ENCODE measurements at regions not wholly inside any gene's neighbourhood (a gene's known extent, or its start where the extent isn't known, plus 50 kb on each side); places are given as distances from the start of the nearest gene placed in this dataset.

DNA sequence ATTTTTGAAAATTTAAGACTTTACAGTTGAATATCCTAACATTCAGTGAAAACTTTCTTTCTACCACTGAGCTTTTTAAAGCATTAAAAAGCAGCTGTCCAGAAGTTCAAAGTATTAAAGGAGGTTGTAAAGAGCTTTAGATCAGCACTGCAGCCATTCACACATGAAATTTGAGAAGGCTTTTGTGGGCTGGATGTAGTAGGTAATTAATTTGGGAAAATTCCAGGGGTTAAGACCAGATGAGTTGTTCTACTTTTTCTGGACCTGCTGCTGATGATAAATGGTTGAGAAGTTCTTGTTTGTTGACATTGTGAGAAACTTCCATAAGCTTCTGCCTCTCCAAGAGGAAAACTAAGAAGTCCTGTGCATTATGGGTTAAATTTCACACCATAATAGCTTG, 1779.6 kb upstream of the PRR20A start:
- FAIRE-seq: no peak

DNA sequence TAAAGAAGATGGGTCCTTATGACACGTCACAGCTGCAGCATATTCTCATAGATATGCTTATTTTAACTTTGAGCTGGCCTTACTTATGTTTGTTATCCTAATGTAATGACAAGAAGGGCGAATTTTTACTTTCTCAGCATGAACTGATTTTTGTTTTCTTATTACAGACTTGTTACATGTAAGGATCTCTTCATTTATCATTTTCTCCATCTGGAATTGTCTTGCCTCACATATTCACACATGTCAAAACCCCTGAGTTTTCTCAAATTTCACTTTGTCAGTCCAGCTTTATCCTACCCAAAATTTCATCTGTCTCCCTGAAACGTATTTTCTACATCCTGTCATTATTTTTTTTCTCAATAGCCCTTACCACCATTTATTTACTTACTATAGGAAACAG, 1774.0 kb upstream of the PRR20A start:
- FAIRE-seq: no peak
- DNase-seq (ENCODE audit: insufficient read length, low spot score): no peak

More for the DNA sequence above, 1779.6 kb upstream of the PRR20A start:
- no peak for DNase-seq (ENCODE audit: insufficient read length, low spot score)

DNA sequence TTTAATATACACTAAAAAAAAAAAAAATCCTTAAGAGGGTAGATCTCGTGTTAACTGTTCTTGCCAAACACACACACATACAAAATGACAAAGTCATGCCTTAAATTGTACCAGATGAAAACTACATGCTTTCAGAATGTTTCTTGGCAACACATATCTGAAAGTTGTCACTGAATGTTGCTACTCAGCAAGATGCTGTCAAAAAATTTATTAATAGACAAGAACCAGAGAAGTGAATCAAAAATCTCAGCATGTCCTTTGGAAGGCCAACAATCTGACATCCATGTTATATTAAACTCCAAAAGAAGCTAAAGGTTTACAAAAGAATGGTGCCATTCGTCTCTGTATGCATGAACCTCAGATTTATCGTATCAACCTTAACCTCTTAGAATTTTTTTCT, 1746.2 kb upstream of the PRR20A start:
- DNase-seq (ENCODE audit: insufficient read length, low spot score): no peak
- no peak for FAIRE-seq

DNA sequence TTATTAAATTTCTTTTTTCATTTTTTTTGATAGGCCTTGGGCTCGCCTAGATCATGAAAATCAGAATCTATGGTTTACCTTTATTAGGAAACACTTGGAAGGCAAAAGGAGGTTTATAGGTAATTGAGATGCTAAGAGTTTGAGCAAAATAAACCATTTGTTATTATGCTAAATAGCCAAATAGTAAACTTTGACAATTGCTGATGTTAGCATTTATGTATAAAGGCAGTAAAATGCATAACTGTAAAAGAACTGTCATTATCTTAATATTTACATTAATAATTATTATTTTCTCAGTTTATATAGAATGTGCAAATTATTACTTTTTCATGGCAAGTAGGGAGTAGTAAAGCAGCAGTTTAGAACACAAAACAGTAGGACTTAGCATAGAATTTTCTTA, 1737.8 kb upstream of the PRR20A start:
- no peak for FAIRE-seq
- no peak for DNase-seq (ENCODE audit: insufficient read length, low spot score)

DNA sequence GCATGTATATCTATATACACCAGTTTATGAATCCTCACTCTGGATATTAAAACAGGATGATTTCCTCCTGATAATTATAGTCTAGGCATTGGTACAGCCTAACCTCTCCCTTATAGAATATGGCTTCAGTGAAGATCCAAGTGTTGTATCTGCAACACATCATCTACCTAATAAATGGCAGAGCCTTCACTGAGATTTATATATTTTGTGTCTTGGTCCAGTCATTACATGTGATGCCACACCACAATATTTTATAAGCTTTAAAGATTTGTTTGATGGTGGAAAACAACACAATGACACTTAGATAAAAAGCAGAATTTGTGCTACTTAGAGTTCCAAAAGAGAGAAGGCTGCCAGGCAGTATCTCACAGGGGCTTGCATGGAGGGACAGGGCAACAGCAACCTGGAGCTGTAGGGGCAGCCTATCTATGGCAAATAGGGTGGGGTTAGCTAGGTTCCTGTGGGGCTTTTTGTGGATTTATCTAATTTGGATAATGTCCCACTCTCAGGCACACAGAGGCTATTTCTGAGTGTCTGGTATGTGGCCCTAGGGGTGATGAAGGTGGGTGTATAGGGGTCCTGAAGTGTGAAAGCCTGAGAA, 1736.7 kb upstream of the PRR20A start:
- FAIRE-seq (no peak), DNase-seq (ENCODE audit: insufficient read length, low spot score) (no peak)

DNA sequence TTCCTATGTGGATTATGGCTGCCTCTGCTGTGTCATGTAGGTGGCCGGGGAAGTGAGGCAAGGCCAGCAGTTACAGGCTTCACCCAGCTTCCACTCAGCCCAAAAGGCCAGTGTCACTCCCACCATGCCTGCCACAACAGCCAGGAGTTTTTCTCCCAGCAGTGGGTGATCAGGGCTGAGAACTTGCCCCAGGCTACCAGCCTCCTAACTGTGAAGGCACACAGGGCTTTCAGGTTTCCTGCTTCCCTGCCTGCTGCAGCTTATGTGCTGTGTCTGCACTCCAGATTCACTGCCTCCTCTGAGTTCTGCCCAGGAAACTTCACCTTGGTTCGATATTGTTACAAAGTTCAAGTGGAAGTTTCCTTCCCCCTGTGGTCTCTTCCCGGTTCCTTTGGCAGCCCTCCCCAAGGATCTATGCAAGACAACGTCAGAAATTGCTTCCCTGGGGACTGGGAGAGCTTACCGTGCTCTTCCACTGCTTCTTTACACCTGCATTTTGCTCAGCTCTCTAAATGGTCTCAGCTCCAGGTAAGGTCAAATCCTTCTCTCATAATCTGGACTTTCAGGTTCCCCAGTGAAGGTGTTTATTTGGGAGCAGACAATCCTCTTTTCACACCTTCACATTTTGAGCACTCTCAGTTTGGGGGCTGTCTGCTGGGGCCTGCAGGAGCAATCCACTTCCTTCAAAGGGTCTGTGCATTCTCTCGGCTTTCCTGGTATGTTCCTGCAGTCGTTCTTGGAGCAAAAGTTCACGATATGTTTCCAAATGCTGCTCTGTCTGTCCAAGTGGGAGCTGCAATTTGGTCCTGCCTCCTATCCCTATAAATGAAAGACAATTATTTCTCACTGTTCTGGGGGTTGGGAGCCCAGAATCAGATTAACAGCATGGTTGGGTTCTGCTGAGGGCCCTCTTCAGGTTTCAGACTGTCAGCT, 1730.1 kb upstream of the PRR20A start:
- FAIRE-seq: no peak
- no peak for DNase-seq (ENCODE audit: insufficient read length, low spot score)

DNA sequence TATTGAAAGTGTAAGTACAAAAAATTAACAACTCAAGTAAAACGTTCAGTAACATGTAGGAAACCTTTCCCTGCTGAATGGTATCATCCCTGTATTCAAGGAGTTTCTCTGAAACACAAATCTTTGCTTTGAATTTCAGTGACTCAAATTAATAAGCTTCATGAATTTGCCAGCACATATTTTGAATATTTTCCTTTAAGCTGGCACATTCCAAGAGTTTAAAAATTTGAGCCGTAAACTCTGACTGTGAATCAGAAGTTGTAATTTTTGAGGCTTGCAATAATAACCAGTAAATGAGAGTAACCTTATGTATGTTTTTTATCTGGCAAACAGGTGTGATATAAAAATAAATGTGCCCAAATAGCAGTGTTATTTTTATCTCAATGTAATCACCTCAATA, 1722.6 kb upstream of the PRR20A start:
- FAIRE-seq: no peak

DNA sequence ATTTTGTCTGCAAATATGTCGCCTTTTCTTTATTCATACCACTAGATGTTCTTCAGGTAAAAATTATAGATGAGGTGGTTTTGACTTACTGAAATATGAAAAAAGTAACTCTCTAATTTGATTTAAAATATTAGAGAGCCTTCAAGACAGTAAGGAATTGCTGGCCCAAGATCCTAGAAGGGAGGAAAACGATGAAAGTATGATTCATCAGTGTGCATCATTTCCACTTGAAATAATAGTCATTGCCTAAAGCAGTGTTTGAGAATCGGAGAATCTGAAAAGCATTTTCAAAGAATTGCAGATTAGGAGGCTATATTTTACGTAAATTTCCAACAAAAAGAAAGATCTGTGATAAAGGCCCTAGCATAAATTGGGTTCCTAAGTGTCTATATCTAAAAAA, 1707.9 kb upstream of the PRR20A start:
- DNase-seq (ENCODE audit: insufficient read length, low spot score) (no peak), FAIRE-seq (no peak)

More for the DNA sequence above, 1722.6 kb upstream of the PRR20A start:
- DNase-seq (ENCODE audit: insufficient read length, low spot score): no peak

DNA sequence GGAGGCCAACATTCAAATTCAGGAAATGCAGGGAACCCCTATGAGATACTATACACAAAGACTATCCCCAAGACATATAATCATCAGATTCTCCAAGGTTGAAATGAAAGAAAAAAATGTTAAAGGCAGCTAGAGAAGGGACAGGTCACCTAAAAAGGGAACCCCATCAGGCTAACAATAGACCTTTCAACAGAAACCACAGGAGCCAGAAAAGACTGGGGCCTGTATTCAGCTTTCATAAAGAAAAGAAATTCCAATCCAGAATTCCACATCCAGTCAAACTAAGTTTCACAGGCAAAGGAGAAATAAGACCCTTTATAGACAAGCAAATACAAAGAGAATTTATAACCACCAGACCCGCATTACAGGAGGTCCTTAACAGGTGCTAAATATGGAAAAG, 1703.6 kb upstream of the PRR20A start:
- FAIRE-seq (no peak), DNase-seq (ENCODE audit: insufficient read length, low spot score) (no peak)

DNA sequence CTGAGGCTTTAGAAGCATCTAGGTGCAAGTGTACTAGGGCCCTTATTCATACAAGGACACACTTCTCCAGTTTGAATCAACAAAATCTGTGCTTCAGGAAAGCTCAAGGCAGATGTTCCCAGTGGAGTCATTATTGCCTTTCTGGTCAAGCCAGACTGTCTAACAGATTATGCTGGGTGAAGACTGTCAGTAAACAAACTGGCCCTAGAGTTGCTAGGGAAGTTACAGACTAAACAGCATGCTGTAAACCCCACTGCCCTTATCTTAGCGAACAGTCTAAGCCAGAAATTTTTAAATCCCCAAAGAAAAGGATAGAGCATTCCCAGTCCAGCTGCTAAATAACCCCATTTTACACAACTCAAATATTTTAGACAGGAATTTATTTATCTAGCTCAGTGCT, 1701.3 kb upstream of the PRR20A start:
- FAIRE-seq: no peak
- no peak for DNase-seq (ENCODE audit: insufficient read length, low spot score)

DNA sequence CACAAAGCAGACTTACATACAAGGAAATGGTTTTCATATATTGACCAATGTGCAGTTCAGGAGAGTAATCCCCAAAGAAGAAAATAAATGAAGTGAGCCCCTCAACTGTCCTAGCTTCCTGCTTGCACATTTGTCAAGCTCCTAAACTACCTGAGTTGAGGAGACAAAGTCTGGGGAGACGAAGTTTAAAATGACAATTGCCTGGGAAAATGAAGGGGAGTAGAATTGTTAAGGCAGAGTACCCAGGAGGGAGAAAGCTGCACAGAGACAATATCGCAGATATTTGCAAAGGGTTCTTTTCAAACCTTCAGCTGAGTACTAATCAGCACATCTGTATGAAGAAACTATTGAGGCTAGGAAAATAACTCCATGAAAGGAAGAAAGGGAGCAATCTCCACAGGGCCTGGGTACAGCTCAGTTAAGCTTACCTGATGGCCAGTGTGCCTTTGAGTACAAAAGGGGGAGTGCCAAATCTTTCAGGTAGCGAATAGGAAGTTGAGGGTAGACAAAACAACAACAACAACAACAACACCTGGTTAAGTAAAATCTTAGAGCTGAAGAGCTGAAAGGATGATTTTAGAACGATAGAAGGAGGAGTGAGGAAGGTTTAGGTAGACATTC, 1700.1 kb upstream of the PRR20A start:
- FAIRE-seq (no peak), DNase-seq (ENCODE audit: insufficient read length, low spot score) (no peak)

DNA sequence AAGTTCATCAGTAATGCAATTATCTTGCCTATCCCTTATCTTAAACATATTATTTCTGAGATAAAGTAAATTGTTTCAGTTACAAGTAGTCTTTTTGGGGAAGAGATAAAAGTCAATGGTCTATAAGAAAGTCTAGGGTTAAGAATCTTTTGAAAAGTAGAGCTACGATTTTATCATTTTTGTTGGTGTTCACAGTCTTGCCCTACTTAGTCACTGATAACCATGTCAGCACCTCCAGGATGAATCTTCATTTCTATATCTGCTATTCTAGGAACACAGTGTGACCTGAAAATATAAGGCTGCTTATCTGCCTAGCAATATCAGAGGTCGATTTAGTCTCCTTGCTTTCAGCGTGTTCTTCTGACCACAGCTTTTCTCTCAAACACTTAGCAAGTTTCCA, 1676.5 kb upstream of the PRR20A start:
- DNase-seq (ENCODE audit: insufficient read length, low spot score) (no peak), FAIRE-seq (no peak)

DNA sequence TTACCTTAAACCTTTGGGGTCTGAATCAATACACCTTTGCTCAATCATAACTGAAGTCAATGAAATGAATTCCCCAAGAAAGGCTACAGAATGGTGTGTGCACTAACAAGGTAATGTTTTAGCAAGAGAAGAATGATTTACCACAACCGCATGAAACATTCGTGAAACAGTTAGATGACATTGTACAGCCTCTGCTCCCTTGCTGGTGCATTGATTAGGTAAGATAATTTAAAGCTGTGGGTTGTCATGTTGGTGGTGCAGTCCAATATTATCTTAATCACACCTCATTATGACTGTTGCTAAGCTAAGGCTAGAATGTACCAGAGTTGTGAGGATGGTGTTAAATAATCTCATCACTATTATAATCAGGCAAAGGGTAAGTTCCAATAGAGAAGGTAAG, 1673.2 kb upstream of the PRR20A start:
- FAIRE-seq: no peak
- DNase-seq (ENCODE audit: insufficient read length, low spot score): no peak

DNA sequence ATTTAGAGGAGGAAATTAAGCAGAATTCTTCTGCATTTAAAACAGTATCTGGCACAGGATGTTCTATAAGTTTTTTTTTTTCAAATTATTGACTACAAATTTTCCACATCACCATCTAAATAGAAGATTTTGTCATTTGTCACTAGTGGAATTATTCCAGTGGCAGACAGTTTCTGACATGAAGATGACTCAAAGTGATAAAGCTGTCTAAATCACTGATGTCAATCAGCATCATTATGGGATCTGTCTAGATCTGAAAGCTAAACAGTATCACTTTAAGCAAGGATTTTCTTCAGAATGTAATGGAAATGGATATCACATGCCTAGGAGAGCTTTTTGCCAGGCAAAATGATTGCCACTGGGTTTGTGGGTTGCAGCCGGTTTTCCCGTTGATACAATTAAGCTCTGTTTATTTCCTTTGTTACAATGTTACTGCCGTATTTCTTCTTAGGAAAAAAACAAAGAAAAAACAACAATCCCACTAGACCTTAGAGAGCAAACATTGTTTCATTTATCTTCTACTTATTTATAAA, 1657.0 kb upstream of the PRR20A start:
- DNase-seq (ENCODE audit: insufficient read length, low spot score) (no peak), FAIRE-seq (no peak)

DNA sequence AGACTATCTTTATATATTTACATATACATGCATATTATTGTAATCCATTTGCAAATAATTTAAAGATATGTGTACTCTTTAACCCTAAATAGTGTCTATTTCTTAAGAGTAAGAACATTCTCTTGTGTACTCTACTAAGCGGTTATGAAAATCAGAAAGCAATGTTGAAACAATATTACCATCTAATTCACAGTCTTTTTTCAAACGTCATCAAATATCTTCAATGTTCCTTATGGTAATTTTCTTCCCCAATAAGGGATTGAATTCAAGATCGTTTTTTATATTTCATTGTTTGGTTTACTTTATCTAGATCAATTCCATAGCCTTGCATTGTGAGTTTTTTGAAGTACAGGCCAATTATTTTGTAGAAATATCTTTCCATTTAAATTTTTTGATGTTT, 1647.4 kb upstream of the PRR20A start:
- DNase-seq (ENCODE audit: insufficient read length, low spot score) (no peak), FAIRE-seq (no peak)

DNA sequence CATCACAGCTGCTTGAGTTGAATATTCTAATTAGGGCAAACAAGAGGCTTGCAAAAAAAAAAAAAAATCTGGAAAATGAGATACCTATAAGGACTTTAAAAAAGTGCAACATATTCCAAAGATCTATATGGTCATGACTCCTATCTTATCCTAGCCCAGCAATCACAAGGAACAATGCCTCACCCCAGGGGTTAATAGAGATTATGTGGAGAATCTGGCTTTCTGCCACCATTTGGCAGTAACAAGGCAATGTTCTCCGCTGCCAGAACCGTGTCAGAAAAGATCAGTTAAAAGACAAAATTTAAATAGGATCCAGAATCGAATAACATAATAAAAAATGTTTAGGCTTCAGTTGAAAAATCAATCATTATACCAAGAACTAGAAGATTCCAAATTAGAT, 1643.2 kb upstream of the PRR20A start:
- FAIRE-seq (no peak), DNase-seq (ENCODE audit: insufficient read length, low spot score) (no peak)

DNA sequence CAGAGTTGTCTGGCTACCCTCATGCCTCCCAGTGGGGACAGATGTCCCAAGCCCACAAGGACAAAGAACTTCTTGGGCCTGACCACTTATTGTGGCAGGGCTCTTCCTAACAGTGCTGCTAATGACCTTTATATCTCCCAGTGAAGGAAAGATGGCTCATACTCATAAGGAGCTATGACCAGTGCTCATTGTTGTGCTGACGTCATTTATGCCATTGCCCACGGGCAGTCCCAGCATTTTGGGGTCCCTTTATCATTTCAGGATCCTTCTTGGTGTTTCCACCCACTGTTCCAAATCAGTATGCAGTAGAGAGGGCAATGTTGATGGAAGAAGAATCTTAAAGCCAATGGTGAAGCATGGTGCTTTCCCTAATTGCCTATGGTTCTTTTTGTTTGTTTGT, 1640.0 kb upstream of the PRR20A start:
- DNase-seq (ENCODE audit: insufficient read length, low spot score) (no peak), FAIRE-seq (no peak)

DNA sequence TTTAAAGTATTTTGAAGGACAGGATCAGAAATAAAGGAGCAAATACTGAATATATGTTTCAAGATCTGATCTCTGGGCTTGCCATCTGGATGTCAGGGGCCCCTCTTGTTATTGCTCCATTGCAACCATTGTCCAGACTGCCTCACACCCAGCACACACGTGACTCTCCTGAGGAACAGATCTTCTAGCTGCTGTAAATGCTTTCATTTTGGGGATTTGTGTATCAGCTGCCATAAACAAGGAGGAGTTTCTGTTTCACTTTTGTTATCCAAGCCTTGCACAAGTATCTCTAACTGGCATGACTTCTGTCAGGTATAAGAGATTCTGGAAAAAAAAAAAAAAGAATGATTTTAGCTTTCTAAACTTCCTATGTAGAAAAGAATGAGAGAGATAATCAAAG, 1624.1 kb upstream of the PRR20A start:
- FAIRE-seq (no peak), DNase-seq (ENCODE audit: insufficient read length, low spot score) (no peak)

DNA sequence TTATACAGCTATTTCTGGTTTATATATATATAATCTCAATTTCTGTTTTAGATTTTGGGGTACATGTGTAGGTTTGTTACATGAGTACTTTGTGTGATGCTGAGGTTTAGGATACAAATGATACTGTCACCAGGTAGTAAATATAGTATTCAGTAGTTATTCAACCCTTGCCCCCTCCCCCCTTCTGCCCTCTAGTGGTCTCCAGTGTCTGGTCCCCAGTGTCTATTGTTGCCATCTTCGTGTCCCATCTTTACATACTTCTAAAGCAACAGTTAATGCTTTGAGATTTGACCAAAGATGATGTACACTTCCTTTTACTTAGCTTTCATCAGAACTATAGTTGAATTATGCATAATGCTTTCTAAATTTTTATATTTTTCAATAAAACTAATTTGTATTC, 1623.4 kb upstream of the PRR20A start:
- no peak for FAIRE-seq

DNA sequence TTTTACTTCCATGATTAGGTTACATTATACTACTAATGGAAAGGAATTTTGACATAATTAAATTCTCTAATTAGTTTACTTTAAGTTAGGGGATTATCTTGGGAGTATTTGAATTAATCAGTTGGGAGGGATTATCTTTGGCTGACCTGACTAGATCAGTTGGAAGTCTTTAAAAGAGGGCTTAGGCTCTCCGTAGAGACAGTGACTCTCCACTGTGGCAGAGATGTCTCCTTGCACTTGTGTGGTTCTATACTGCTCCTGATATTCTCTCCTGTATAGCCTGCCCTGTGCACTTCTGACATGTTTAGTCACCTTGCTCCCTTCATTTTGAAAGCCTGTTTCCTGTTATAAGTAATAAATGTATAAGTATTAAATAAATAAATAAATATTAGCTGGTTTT, 1612.3 kb upstream of the PRR20A start:
- FAIRE-seq (no peak), DNase-seq (ENCODE audit: insufficient read length, low spot score) (no peak)

More for the DNA sequence above, 1623.4 kb upstream of the PRR20A start:
- DNase-seq (ENCODE audit: insufficient read length, low spot score): no peak

DNA sequence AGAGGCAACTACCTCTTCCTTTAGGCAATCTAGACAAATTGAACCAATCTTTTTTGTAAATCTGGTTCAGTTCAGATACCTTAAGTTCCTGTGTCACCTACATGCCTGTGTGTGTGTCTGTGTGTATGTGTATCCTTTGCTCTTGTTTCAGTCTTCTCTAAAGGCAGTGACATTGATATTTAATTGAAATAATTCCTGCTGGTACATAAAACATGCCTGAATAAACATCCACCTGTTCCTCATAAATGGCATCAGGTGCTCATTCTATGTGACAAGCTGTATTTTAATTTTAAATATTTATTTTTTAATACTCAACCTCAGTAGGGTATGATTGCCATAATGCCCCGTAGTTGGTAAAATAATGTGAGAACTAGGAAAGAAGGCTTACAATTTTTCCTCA, 1606.4 kb upstream of the PRR20A start:
- FAIRE-seq: no peak
- no peak for DNase-seq (ENCODE audit: insufficient read length, low spot score)

DNA sequence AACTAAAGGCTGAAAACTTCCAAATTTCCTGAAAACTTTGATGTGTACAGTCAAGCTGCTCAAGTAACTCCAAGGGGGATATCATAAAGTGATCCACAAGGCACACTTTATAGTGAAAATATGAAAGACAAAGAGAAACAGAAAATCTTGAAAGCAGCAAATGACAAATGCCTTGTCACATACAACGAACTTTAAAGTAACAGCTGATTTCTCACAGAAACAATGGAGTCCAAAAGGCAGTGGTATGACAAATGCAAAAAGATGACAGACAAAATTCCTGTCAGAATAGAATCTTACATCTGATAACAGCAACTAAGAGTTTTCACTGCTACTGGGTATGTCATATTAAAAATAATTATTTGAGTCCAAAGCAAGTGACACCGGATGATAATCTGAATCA, 1602.3 kb upstream of the PRR20A start:
- no peak for DNase-seq (ENCODE audit: insufficient read length, low spot score)
- FAIRE-seq: no peak

Data from GM19239 (cell line).